Neural crest cell (in vitro differentiated cells): ENCODE measurements at regions not wholly inside any gene's neighbourhood (a gene's known extent, or its start where the extent isn't known, plus 50 kb on each side); places are given as distances from the start of the nearest gene placed in this dataset.
"Not testable (repeated sequence)": the region's sequence is repeated elsewhere in the genome, so short reads cannot be mapped to it uniquely, and the experiment has no call there.

ENCODE experiments used
- DNase-seq: peaks from one replicate; pipeline ENCODE4 v3.0.0; 2021; ENCODE audit warnings: low read depth, mixed read lengths, low spot score
- H3K27ac Mint-ChIP-seq: one replicate; pipeline ENCODE4 v1.8.0; 2021; ENCODE audit warnings: mild to moderate bottlenecking, mixed read lengths; ENCODE audit not compliant: unreplicated experiment
- H3K27me3 Mint-ChIP-seq: 2 replicates; pipeline ENCODE4 v1.8.0; 2021; ENCODE audit warnings: low read depth, mild to moderate bottlenecking, mixed read lengths
- H3K36me3 Mint-ChIP-seq: 2 replicates; pipeline ENCODE4 v1.8.0; 2021; ENCODE audit warnings: low read depth, mild to moderate bottlenecking, mixed read lengths
- H3K4me1 Mint-ChIP-seq: 2 replicates; pipeline ENCODE4 v1.8.0; 2021; ENCODE audit warnings: mixed read lengths
- H3K4me3 Mint-ChIP-seq: one replicate; pipeline ENCODE4 v1.8.0; 2021; ENCODE audit warnings: mild to moderate bottlenecking, mixed read lengths
- H3K9me3 Mint-ChIP-seq: 2 replicates; pipeline ENCODE4 v1.8.0; 2021; ENCODE audit warnings: mixed read lengths
- TF ChIP-seq, protein P1 (sequence below): fragments of 200-600 bp; sonication (generic); conservative IDR thresholded peaks from 2 replicates; pipeline ENCODE4 v1.5.0; 2021; ENCODE audit warnings: antibody characterized with exemption, mild to moderate bottlenecking

DNA sequence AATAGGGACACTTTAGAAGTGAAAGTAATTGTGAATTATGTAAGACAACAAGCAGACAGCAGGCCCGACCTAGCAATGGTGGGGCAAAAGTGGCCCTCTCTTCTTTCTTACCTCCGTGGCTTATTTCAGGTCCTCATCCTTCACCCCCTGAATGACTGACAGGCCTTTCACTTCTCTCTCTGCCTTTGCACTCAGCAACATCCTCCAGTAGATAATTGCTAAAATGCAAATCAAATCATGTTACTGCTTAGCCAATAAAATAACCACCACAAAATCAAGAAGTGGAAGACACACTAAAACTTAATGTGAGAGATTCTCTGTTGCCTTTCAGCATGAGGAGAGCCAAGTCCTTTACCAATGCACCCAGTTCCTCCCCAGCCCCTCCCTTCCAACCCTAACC is 274.6 kb upstream of the ZNF32 start:
- no peak for DNase-seq
- Mint-ChIP-seq H3K4me1 (no peaks in the 10 kb centered on the region), H3K36me3 (no peaks in the 10 kb centered on the region), H3K27ac (no peak overlapping the region), H3K27me3 (peaks cover 5% of the 10 kb centered on the region), H3K9me3 (no peaks in the 10 kb centered on the region), H3K4me3 (no peak overlapping the region)
- TF ChIP-seq, protein P1, sequence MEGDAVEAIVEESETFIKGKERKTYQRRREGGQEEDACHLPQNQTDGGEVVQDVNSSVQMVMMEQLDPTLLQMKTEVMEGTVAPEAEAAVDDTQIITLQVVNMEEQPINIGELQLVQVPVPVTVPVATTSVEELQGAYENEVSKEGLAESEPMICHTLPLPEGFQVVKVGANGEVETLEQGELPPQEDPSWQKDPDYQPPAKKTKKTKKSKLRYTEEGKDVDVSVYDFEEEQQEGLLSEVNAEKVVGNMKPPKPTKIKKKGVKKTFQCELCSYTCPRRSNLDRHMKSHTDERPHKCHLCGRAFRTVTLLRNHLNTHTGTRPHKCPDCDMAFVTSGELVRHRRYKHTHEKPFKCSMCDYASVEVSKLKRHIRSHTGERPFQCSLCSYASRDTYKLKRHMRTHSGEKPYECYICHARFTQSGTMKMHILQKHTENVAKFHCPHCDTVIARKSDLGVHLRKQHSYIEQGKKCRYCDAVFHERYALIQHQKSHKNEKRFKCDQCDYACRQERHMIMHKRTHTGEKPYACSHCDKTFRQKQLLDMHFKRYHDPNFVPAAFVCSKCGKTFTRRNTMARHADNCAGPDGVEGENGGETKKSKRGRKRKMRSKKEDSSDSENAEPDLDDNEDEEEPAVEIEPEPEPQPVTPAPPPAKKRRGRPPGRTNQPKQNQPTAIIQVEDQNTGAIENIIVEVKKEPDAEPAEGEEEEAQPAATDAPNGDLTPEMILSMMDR: no peak

- Mint-ChIP-seq H3K4me3 (no peak overlapping the region), H3K27ac (no peak overlapping the region), H3K27me3 (peaks cover 12% of the 10 kb centered on the region), H3K4me1 (no peaks in the 10 kb centered on the region), H3K36me3 (peaks cover 4% of the 10 kb centered on the region), H3K9me3 (no peaks in the 10 kb centered on the region)
- TF ChIP-seq, protein P1: no peak
- DNase-seq: no peak
Measured at GRCh38 chr10:43922335-43923280, 273.9 kb upstream of the ZNF32 start.

DNA sequence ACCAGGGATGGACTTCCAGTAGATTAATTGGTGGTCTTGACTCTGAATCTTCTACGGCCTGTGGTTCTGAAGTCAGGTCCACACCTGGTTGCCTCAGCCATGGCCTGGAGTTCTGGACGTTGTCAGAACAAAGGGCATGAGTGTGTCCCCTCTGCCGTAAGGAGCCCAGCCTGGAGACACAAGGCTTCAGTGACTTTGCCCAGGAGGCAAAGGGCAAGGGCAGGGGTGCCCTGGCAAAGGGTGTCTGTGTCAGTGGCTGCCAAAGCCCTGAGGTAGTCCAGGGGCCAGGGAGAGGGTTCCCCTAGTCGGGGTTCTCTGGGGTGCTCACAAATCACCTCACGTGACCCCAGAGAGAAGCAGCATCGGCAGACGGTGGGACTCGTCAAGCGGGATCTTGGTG is 273.2 kb upstream of the ZNF32 start:
- TF ChIP-seq, protein P1: no peak
- Mint-ChIP-seq H3K4me1 (no peaks in the 10 kb centered on the region), H3K27ac (no peak overlapping the region), H3K36me3 (peaks cover 4% of the 10 kb centered on the region), H3K4me3 (no peak overlapping the region), H3K27me3 (peaks cover 12% of the 10 kb centered on the region), H3K9me3 (no peaks in the 10 kb centered on the region)
- DNase-seq: no peak

GRCh38 chr10:43921478-43921877 is 272.8 kb upstream of the ZNF32 start:
- Mint-ChIP-seq H3K27ac (no peak overlapping the region), H3K36me3 (peaks cover 4% of the 10 kb centered on the region), H3K27me3 (peaks cover 12% of the 10 kb centered on the region), H3K4me3 (no peak overlapping the region), H3K4me1 (no peaks in the 10 kb centered on the region), H3K9me3 (peaks cover under 1% of the 10 kb centered on the region)
- TF ChIP-seq, protein P1: no peak
- DNase-seq: no peak

DNA sequence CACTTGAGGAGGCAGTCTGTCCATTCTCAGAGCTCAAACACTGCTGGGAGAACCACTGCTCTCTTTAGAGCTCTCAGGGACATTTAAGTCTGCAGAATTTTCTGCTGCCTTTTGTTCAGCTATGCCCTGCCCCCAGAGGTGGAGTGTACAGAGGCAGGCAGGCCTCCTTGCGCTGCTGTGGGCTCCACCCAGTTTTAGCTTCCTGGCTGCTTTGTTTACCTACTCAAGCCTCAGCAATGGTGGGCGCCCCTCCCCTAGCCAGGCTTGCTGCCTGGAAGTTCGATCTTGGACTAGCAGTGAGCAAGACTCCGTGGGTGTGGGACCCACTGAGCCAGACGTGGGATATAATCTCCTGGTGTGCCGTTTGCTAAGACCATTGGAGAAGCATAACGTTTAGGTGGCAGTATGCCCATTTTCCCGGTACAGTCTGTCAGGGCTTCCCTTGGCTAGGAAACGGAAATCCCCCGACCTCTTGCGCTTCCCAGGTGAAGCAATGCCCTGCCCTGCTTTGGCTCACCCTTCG is 271.6 kb upstream of the ZNF32 start:
- not testable (repeated sequence) for H3K27ac Mint-ChIP-seq, DNase-seq, H3K36me3 Mint-ChIP-seq, H3K9me3 Mint-ChIP-seq, H3K4me1 Mint-ChIP-seq, H3K4me3 Mint-ChIP-seq
- peaks cover 14% of the 10 kb centered on the region for H3K27me3 Mint-ChIP-seq

DNA sequence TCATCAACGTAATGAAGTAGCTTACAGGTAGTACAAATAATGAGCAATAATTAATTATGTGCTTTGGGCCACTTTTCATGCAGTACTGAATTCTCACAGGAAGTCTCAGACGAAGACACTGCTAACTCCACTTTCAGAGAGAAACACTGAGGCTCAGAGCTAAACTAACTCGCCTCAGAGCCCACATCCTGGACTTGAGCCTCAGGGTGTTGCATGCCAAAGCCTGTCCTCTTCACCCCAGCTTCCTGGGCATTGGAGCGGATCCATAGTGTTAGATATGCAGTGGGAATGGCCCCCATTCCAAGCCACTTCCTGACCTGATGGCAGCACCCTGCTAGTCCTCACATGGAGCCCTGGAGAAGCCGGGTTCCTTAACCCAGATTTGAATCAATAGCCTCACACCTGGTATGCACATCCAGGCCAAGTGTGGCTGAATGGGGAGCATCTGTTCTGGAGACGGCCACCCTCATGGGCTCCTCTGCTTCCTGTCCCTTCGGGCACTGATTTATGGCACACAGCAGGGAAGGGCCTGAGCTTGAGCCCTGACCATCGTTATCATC is 265.1 kb upstream of the ZNF32 start:
- H3K27me3 Mint-ChIP-seq: peaks cover 10% of the 10 kb centered on the region
- TF ChIP-seq, protein P1: no peak
- H3K9me3 Mint-ChIP-seq: peaks cover 3% of the 10 kb centered on the region
- no peak for DNase-seq
- H3K4me1 Mint-ChIP-seq: no peaks in the 10 kb centered on the region
- no peak overlapping the region for H3K27ac Mint-ChIP-seq
- H3K36me3 Mint-ChIP-seq: peaks cover 4% of the 10 kb centered on the region
- H3K4me3 Mint-ChIP-seq: no peak overlapping the region
